Choroid plexus epithelial cell (primary cell): ENCODE measurements at regions not wholly inside any gene's neighbourhood (a gene's known extent, or its start where the extent isn't known, plus 50 kb on each side); places are given as distances from the start of the nearest gene placed in this dataset.
"Not testable (repeated sequence)": the region's sequence is repeated elsewhere in the genome, so short reads cannot be mapped to it uniquely, and the experiment has no call there.

Experiments
- DNase-seq: peaks from one replicate; pipeline ENCODE4 v3.0.0-alpha.2; 2010; ENCODE audit warnings: low read depth
- H3K4me3 ChIP-seq: 2 replicates; pipeline ENCODE4 v1.5.1; 2011; ENCODE audit warnings: low read depth, mild to moderate bottlenecking, control low read depth, low read length, moderate library complexity
- CTCF ChIP-seq: conservative IDR thresholded peaks from 2 replicates; pipeline ENCODE4 v1.5.1; 2011; ENCODE audit warnings: low read depth, mild to moderate bottlenecking, control low read depth, inconsistent platforms, low read length, moderate library complexity

GRCh38 chr5:136738829-136739228, 373.5 kb upstream of the TRPC7 start:
- no peak for TF ChIP-seq CTCF
- no peak for DNase-seq

GRCh38 chr5:136736021-136736420, 370.7 kb upstream of the TRPC7 start:
- no peak for DNase-seq
- TF ChIP-seq CTCF = no peak
- H3K4me3 ChIP-seq = no peak overlapping the region

More at GRCh38 chr5:136738829-136739228, 373.5 kb upstream of the TRPC7 start:
- no peak overlapping the region for H3K4me3 ChIP-seq

- not testable (repeated sequence) for H3K4me3 ChIP-seq, DNase-seq
These were observed 370.3 kb upstream of the TRPC7 start for GRCh38 chr5:136735611-136736010.

GRCh38 chr5:136734628-136735027, 369.3 kb upstream of the TRPC7 start:
- DNase-seq = no peak
- H3K4me3 ChIP-seq = no peak overlapping the region
- no peak for TF ChIP-seq CTCF

GRCh38 chr5:136732751-136733150, 367.4 kb upstream of the TRPC7 start:
- no peak for DNase-seq
- H3K4me3 ChIP-seq = no peak overlapping the region
- no peak for TF ChIP-seq CTCF

GRCh38 chr5:136731241-136731900, 366.0 kb upstream of the TRPC7 start:
- TF ChIP-seq CTCF = no peak
- H3K4me3 ChIP-seq = no peak overlapping the region
- DNase-seq = peak; percentile 46

GRCh38 chr5:136730426-136730825, 365.1 kb upstream of the TRPC7 start:
- TF ChIP-seq CTCF = no peak
- H3K4me3 ChIP-seq = no peak overlapping the region
- DNase-seq = no peak
